Small intestine (tissue), 7 donors: ENCODE measurements at regions not wholly inside any gene's neighbourhood (a gene's known extent, or its start where the extent isn't known, plus 50 kb on each side); places are given as distances from the start of the nearest gene placed in this dataset.

Experiments used
- DNase-seq, 2 donors: peaks; one replicate each; pipeline versions ENCODE4 v3.0.0 to v3.0.0-alpha.2; 2013
- FAIRE-seq: peaks from 2 replicates; lab custom pipeline; 2012; peaks lifted over from hg19 to GRCh38; lab: Jason Lieb, UNC
- H3K27ac ChIP-seq, 3 donors: one replicate each; pipeline ENCODE4 v1.5.1; 2013; ENCODE audit warnings: low read length in 2 of 3, mild to moderate bottlenecking in 2 of 3, control low read depth in 1 of 3, inconsistent platforms in 1 of 3, low read depth in 1 of 3, moderate library complexity in 1 of 3
- H3K27me3 ChIP-seq, 3 donors: one replicate each; pipeline ENCODE4 v1.6.1; 2013; ENCODE audit warnings: low read length in 3 of 3, inconsistent platforms in 1 of 3; ENCODE audit not compliant: control insufficient read depth in 3 of 3, insufficient read depth in 3 of 3
- H3K36me3 ChIP-seq, 3 donors: one replicate each; pipeline ENCODE4 v1.6.1; 2013; ENCODE audit warnings: low read length in 3 of 3, inconsistent platforms in 1 of 3, low read depth in 1 of 3, mild to moderate bottlenecking in 1 of 3, moderate library complexity in 1 of 3; ENCODE audit not compliant: control insufficient read depth in 3 of 3, insufficient read depth in 2 of 3
- H3K4me1 ChIP-seq, 3 donors: one replicate each; pipeline ENCODE4 v1.6.1; 2013; ENCODE audit warnings: low read length in 2 of 3, inconsistent platforms in 1 of 3, low read depth in 1 of 3, mild to moderate bottlenecking in 1 of 3, moderate library complexity in 1 of 3; ENCODE audit not compliant: control insufficient read depth in 3 of 3, insufficient read depth in 2 of 3
- H3K4me3 ChIP-seq, 3 donors: one replicate each; pipeline ENCODE4 v1.5.1; 2013; ENCODE audit warnings: low read length in 3 of 3, control low read depth in 1 of 3, inconsistent platforms in 1 of 3, low read depth in 1 of 3, mild to moderate bottlenecking in 1 of 3, moderate library complexity in 1 of 3
- H3K9me3 ChIP-seq, 2 donors: one replicate each; pipeline ENCODE4 v1.6.1; 2013; ENCODE audit warnings: low read depth in 1 of 2, low read length in 1 of 2; ENCODE audit not compliant: control insufficient read depth in 2 of 2, insufficient read depth in 1 of 2
- WGBS, 3 donors: extraction: QIAGEN DNeasy Blood & Tissue Kit; methylation state at CpG; one replicate each; pipeline ENCODE4 v1.1.7; 2013; 5-methylcytosine and 5-hydroxymethylcytosine counted together
- donor health status: healthy with polysubstance abuse.
- donor health status: control.
- donor health status: control.
- donor health status: Bipolar disorder and iron deficiency.
- donor health status: healthy.

- H3K27me3 ChIP-seq = no peaks in the 10 kb centered on the region
- WGBS, 3 donors = 21 to 44% (median 23%) methylated on average over 2 of the region's 2 CpGs
- no peaks in the 10 kb centered on the region for H3K9me3 ChIP-seq
- no peak for DNase-seq
- H3K36me3 ChIP-seq = no peaks in the 10 kb centered on the region
- FAIRE-seq = no peak
- no peak overlapping the region for H3K4me3 ChIP-seq
- H3K4me1 ChIP-seq = no peaks in the 10 kb centered on the region
- no peak overlapping the region for H3K27ac ChIP-seq
Measured at GRCh38 chr16:65195998-65196397, 74.1 kb upstream of the CDH11 start.

DNA sequence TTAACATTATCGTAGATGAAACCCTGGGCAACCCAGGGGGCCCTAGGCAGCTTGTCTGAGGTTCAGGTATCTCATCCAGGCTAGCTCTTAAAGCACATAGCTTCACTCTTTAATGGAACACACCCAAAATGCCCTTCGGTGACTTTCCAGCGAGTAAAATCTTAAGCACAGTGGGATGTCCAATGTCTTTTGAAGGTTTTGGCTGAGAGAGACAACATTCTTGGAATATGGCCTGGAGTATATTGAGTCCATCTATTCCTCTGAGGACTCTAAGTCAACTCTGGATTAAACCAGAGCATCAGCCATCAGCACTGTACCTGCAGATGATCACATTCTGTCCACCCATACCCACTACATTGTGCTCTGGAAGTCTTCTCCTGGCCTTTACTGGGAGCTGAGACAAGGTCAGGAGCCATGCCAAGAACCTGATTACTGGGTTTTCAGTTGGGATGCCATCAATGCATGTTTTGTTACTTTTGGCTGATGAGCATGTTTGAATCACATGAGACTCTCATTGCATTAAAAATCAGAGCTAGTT is 63.4 kb upstream of the CDH11 start:
- H3K36me3 ChIP-seq = no peaks in the 10 kb centered on the region
- DNase-seq (no peak), FAIRE-seq (no peak)
- H3K9me3 ChIP-seq = no peaks in the 10 kb centered on the region
- 52 to 67% (median 64%) methylated on average over 3 of the region's 3 CpGs for WGBS, 3 donors
- no peaks in the 10 kb centered on the region for H3K4me1 ChIP-seq
- H3K27me3 ChIP-seq = no peaks in the 10 kb centered on the region
- no peak overlapping the region for H3K4me3 ChIP-seq
- no peak overlapping the region for H3K27ac ChIP-seq

GRCh38 chr16:65181071-65181561 is 59.3 kb upstream of the CDH11 start:
- FAIRE-seq = no peak
- Histone ChIP-seq H3K27ac (no peak overlapping the region), H3K4me1 (no peaks in the 10 kb centered on the region), H3K36me3 (no peaks in the 10 kb centered on the region), H3K9me3 (no peaks in the 10 kb centered on the region), H3K4me3 (no peak overlapping the region), H3K27me3 (no peaks in the 10 kb centered on the region)
- WGBS, 3 donors = 55 to 71% (median 68%) methylated on average over 4 of the region's 4 CpGs
- peak in 1 of 2 donors; percentile 4 for DNase-seq

DNA sequence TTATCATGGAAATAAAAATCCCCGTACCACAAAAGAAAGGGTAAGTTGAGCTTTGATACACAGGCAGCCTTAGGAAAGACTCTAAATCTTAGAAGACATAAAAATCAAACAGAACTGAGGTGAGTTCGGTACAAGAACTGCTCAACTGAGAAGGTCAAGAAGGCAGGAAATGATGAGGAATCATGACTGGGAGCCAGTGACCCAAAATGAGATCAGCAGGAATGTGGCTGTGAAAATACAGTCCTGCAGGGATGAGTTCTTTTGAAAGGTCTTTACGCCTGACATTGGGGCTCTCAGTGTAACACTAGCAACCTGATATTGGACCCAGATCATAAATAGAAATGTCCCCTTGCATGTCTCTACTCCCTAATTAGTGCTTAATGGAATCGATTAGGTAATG is 56.3 kb upstream of the CDH11 start:
- FAIRE-seq (no peak), DNase-seq (no peak)
- H3K27ac ChIP-seq = no peak overlapping the region
- WGBS, 3 donors = 71 to 81% (median 77%) methylated on average over 4 of the region's 4 CpGs
- H3K4me3 ChIP-seq = no peak overlapping the region
- H3K27me3 ChIP-seq = no peaks in the 10 kb centered on the region
- H3K36me3 ChIP-seq = no peaks in the 10 kb centered on the region
- H3K9me3 ChIP-seq = peaks cover 0 to 1% of the 10 kb centered on the region in 2 donors
- no peaks in the 10 kb centered on the region for H3K4me1 ChIP-seq

DNA sequence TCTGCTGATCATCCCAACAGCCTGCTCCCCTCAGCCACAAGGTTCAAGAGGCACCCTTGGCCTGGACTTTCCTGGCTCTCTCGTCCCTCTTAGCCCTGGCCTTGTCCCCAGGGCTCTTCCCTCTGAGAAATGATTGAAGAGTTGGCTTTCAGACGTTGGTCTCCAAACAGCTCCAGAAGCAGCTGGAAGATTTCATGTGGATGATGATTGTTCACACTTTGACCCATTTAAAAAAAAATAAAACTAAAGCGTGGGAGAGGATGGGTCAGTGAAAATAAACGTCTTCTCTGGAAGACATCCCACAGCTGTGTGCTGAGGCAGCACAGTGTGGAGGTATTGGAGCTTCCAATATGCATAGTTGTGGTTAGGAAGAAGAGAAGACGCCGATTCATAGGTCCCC is 54.7 kb upstream of the CDH11 start:
- Histone ChIP-seq H3K27ac (no peak overlapping the region), H3K36me3 (no peaks in the 10 kb centered on the region), H3K9me3 (peaks cover 0 to 1% of the 10 kb centered on the region in 2 donors), H3K4me1 (no peaks in the 10 kb centered on the region), H3K27me3 (no peaks in the 10 kb centered on the region), H3K4me3 (no peak overlapping the region)
- DNase-seq (peak; percentile 2 to 15), FAIRE-seq (no peak)
- WGBS, 3 donors = 42 to 46% (median 43%) methylated on average over 6 of the region's 6 CpGs

DNA sequence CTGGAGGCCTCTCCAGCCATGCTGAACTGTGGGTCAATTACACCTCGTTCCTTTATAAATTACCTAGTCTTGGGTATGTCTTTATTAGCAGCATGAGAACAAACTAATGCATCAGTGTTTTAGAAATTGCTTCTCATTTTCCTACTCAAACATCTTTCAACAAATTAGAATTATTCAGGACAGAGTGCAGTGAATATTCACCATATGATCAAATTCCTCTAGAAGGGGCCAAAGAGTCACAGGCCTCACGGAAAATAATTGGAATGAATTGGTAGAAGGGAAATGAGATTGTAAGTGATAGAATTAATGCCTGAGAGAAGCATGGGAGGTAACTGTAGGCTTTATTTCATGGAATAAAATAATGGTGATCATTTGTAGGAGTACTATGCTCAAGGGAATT is 50.5 kb upstream of the CDH11 start:
- Histone ChIP-seq H3K9me3 (peaks cover 0 to 1% of the 10 kb centered on the region in 2 donors), H3K27ac (no peak overlapping the region), H3K4me1 (no peaks in the 10 kb centered on the region), H3K4me3 (no peak overlapping the region), H3K36me3 (no peaks in the 10 kb centered on the region), H3K27me3 (no peaks in the 10 kb centered on the region)
- FAIRE-seq (no peak), DNase-seq (no peak)
- 62 to 74% (median 63%) methylated on average over 2 of the region's 2 CpGs for WGBS, 3 donors
